Heart left ventricle (tissue), 13 donors: ENCODE measurements at regions not wholly inside any gene's neighbourhood (a gene's known extent, or its start where the extent isn't known, plus 50 kb on each side); places are given as distances from the start of the nearest gene placed in this dataset.

Experiments used
- POLR2A ChIP-seq, 2 donors: fragments of 450-650 bp; IDR thresholded peaks; one replicate each; pipeline ENCODE4 v1.6.1; 2017; ENCODE audit warnings: antibody characterized with exemption in 2 of 2, mild to moderate bottlenecking in 2 of 2, moderate library complexity in 2 of 2
- TF ChIP-seq, protein P1 (sequence below), 12 donors: fragments of 200-600 bp; sonication (generic) in 4 of 12; IDR thresholded peaks; one replicate each; pipeline versions ENCODE4 v1.5.0 to v1.8.0; 2018 to 2022; ENCODE audit warnings: antibody characterized with exemption in 12 of 12, mild to moderate bottlenecking in 5 of 12
- donor health status: ischemic (EF 13 %, LVEDD 7.1; RV severe dilation, severe dysfunction).
- donor health status: DM: no; HTN: yes; CAD: no.
- donor health status: DM: no; HTN: no; CAD: no.
- donor health status: ischemic (EF 25% LVEDD 6.9; RV normal size, moderate dysfunction).
- donor health status: ischemic (EF 25% LVEDD 5.7; RV mildly dilated, moderate dysfunction).
- donor health status: ischemic (EF 35%, LVEDD 5.7; RV mildly dilated, moderate dysfunction).
- donor health status: nonischemic (EF 11% LVEDD 7.7; RV severe dilation, severe dysfunction).
- donor health status: DM: yes; HTN: yes; CAD: no.
- donor health status: PGD.
- donor health status: ischemic (EF 29% LVEDD 5.4; RV normal size, mild dysfunction).
- donor health status: nonischemic (EF 23%, LVEDD 6.1; RV moderate dilation, normal function).

DNA sequence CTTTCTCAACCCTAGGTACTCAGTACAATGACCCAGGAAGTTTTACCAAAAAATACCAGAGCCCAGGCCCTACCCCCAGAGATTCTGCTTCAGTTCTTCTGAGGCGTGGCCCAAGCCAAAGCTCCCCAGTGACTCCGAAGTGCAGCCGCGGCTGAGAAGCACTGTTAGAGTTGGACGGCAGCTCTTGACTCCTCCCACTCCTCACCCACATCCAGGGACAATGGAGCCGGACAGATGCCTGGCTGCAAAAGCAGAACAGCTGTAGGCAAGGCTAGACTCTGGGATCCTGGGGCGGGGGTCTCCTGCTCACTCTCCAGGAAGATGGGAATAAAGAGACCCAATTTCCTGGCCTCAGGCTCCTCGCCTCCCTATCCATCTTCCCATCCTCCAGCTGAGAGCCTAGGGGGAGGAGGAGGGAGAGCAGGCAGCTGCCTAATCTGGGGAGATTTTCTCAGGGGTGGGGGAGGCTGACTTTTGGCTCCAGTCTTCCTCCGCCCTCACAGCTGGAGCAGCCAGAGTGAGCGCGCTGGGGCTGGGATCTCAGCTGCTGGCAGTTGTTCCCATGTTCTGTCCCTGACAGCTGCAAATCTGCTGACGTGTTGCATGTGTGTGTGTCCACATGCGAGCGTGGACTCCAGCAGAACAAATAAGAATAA lies 223.8 kb downstream of the OPA1 start:
- TF ChIP-seq POLR2A (IDR thresholded peaks at IDR 0.05) = no peak
- TF ChIP-seq, protein P1, sequence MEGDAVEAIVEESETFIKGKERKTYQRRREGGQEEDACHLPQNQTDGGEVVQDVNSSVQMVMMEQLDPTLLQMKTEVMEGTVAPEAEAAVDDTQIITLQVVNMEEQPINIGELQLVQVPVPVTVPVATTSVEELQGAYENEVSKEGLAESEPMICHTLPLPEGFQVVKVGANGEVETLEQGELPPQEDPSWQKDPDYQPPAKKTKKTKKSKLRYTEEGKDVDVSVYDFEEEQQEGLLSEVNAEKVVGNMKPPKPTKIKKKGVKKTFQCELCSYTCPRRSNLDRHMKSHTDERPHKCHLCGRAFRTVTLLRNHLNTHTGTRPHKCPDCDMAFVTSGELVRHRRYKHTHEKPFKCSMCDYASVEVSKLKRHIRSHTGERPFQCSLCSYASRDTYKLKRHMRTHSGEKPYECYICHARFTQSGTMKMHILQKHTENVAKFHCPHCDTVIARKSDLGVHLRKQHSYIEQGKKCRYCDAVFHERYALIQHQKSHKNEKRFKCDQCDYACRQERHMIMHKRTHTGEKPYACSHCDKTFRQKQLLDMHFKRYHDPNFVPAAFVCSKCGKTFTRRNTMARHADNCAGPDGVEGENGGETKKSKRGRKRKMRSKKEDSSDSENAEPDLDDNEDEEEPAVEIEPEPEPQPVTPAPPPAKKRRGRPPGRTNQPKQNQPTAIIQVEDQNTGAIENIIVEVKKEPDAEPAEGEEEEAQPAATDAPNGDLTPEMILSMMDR (IDR thresholded peaks at IDR 0.05) = no peak
